Fibroblast of lung (primary cell): ENCODE measurements at regions not wholly inside any gene's neighbourhood (a gene's known extent, or its start where the extent isn't known, plus 50 kb on each side); places are given as distances from the start of the nearest gene placed in this dataset.

Experiments used
- CTCF ChIP-seq, 2 donors: IDR thresholded peaks in 1 of 2; conservative IDR thresholded peaks in 1 of 2; 1 replicate in 1 of 2; 2 replicates in 1 of 2; pipeline ENCODE4 v1.5.1; 2011 to 2012; ENCODE audit warnings: low read length in 2 of 2, control low read depth in 1 of 2, inconsistent platforms in 1 of 2, low read depth in 1 of 2, mild to moderate bottlenecking in 1 of 2
- EZH2 ChIP-seq: IDR thresholded peaks from 2 replicates; pipeline ENCODE4 v1.5.1; 2012; ENCODE audit warnings: low read length, control low read depth, mild to moderate bottlenecking; ENCODE audit errors: missing control alignments

GRCh38 chrX:10795721-10796120, 175.3 kb upstream of the MID1 start:
- TF ChIP-seq CTCF (conservative IDR thresholded peaks at IDR 0.05 in 1 of 2, IDR thresholded peaks at IDR 0.05 in 1 of 2; ENCODE audit: low read depth in 1 of 2, low read length in 2 of 2) (no peak), EZH2 (no peak)
